HUES48 (cell line): ENCODE measurements at regions not wholly inside any gene's neighbourhood (a gene's known extent, or its start where the extent isn't known, plus 50 kb on each side); places are given as distances from the start of the nearest gene placed in this dataset.

ENCODE experiments used
- H3K27ac ChIP-seq: one replicate; pipeline ENCODE4 v1.7.0; 2013; ENCODE audit warnings: low read depth, low read length, inconsistent platforms
- H3K27me3 ChIP-seq: 2 replicates; pipeline ENCODE4 v1.6.1; 2013; ENCODE audit warnings: mild to moderate bottlenecking, low read length; ENCODE audit not compliant: control insufficient read depth, insufficient read depth
- H3K36me3 ChIP-seq: 2 replicates; pipeline ENCODE4 v1.6.1; 2013; ENCODE audit warnings: low read length; ENCODE audit not compliant: control insufficient read depth, insufficient read depth
- H3K4me1 ChIP-seq: 2 replicates; pipeline ENCODE4 v1.6.1; 2013; ENCODE audit warnings: mild to moderate bottlenecking, low read length; ENCODE audit not compliant: control insufficient read depth, insufficient read depth
- H3K4me3 ChIP-seq: 2 replicates; pipeline ENCODE4 v1.5.1; 2013; ENCODE audit warnings: mild to moderate bottlenecking, low read depth, low read length
- H3K9ac ChIP-seq: 2 replicates; pipeline ENCODE4 v1.6.1; 2013; ENCODE audit warnings: mild to moderate bottlenecking, low read depth, low read length, moderate library complexity
- H3K9me3 ChIP-seq: 2 replicates; pipeline ENCODE4 v1.6.1; 2013; ENCODE audit warnings: low read length; ENCODE audit not compliant: control insufficient read depth, insufficient read depth

DNA sequence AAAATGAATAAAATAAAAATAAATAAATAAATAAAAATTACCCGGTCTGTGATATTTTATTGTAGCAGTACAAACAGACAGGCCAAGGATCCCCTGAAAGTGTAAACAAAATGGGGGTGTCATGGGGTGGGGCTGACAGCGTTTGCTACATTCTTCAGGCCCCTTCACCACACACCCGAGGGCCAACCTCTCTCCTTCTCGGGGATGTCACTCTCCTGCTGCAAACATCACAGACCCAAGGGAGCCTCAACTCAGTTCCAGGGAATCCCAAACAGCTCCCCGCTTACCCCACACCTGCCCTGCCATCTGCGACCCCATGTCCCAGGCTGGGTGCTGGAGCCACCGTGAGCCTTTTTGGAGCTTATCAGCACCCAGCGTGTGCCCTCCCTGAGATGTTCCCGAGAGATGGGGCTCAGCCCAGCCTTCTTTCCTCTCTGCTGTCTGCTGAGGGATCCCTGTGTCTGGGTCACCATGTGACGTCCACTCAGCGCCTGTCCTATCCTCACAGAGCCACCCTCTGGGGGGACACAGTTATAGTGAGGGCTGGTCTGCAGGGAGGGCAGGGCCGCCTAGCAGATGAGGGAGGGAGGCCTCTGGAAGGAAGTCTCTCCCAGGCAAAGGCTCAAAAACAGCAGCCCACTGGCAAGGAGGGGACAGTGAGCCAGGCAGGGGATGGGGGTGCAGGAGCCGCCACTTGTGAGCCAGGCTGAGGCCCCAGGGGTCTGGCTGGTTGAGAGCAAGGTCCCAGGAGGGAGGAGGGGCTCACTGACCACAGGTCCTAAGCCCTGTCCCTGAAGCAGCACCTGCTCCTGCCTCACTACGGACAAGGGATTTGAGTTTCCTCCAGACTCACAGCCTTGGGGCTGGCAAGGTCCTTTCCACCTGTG is 1041.6 kb downstream of the BRD1 start:
- Histone ChIP-seq H3K27me3 (no peaks in the 10 kb centered on the region), H3K9me3 (peaks cover 2% of the 10 kb centered on the region; the same call in 1 of the 2 replicates), H3K36me3 (no peaks in the 10 kb centered on the region), H3K27ac (no peak overlapping the region), H3K4me3 (no peak overlapping the region), H3K4me1 (peaks cover 12% of the 10 kb centered on the region), H3K9ac (no peak overlapping the region)

DNA sequence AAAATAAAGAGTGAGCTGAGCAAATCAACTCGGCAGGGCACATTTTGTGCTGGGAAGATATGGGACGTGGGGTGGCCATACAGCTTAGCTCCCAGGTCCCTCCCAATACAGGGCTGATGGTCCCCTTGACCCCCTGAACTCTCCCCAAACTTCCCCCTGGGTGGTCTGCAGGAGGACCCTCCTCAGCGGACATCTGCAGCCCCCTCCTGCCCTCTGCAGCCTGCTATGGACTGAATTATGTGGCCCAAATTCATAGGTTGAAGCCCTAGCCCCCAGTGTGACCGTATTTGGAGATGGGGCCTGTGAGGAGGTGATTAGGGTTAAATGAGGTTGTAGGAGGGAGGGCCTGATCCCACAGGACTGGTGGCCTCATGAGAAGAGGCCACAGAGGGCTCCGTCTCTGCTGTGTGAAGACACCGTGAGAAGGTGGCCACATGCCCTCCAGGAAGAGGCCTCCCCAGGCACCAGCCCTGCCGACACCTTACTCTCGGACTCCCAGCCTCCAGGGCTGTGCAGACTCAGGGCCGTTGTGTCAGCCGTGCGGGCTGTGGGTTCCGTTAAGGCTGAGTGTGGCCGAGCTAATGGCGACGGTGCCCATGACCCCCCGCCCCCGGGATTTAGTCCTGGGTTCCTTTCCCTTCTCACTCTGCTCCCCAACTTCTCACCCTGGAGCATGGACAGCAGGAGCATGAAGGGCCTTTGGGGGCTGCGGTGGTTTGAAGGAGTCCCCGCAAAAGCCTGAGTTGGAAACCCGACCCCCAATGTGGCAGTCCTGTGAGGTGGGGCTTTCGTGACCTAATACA is 1042.8 kb downstream of the BRD1 start:
- peaks cover 12% of the 10 kb centered on the region for H3K4me1 ChIP-seq
- no peak overlapping the region for H3K4me3 ChIP-seq
- H3K9me3 ChIP-seq, result peaks cover 2% of the 10 kb centered on the region; the same call in 1 of the 2 replicates
- H3K27me3 ChIP-seq, result no peaks in the 10 kb centered on the region
- no peak overlapping the region for H3K9ac ChIP-seq
- H3K36me3 ChIP-seq, result no peaks in the 10 kb centered on the region
- no peak overlapping the region for H3K27ac ChIP-seq

GRCh38 chr22:48783821-48784266 is 1043.8 kb downstream of the BRD1 start:
- Histone ChIP-seq H3K4me1 (peaks cover 12% of the 10 kb centered on the region), H3K4me3 (no peak overlapping the region), H3K9me3 (peaks cover 2% of the 10 kb centered on the region; the same call in 1 of the 2 replicates), H3K27me3 (no peaks in the 10 kb centered on the region), H3K36me3 (no peaks in the 10 kb centered on the region), H3K9ac (no peak overlapping the region), H3K27ac (no peak overlapping the region)

- H3K4me1 ChIP-seq, result peaks cover 12% of the 10 kb centered on the region
- H3K27me3 ChIP-seq, result no peaks in the 10 kb centered on the region
- H3K4me3 ChIP-seq, result no peak overlapping the region
- H3K9me3 ChIP-seq, result peaks cover 6% of the 10 kb centered on the region; the same call in 1 of the 2 replicates
- H3K36me3 ChIP-seq, result no peaks in the 10 kb centered on the region
- H3K27ac ChIP-seq, result peak overlapping the region; percentile 55
- H3K9ac ChIP-seq, result no peak overlapping the region
These were observed 1044.7 kb downstream of the BRD1 start for GRCh38 chr22:48782811-48783511.

DNA sequence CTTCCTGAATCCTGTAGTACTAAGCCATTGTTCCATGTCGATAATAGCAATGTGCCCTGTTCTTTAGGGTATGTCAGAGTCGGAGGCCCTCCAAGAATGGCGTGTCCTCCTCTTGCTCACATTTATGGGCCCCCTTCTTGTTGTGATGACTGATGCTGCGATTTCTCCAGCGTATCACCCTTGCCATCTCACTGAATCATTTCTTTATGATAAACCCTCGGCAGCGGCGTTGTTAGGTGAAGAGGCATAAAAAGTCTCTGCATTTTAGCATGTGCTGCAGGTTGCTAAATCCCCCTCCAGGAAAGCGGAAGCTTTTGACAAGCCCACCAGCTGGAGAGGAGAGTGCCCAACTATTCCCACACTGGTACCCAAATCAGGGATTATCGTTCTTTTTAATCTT is 1045.3 kb downstream of the BRD1 start:
- Histone ChIP-seq H3K27ac (peak overlapping the region; percentile 55), H3K4me1 (peaks cover 12% of the 10 kb centered on the region), H3K4me3 (no peak overlapping the region), H3K27me3 (no peaks in the 10 kb centered on the region), H3K9me3 (peaks cover 8% of the 10 kb centered on the region), H3K36me3 (no peaks in the 10 kb centered on the region), H3K9ac (no peak overlapping the region)

- Histone ChIP-seq H3K9ac (no peak overlapping the region), H3K4me3 (no peak overlapping the region), H3K36me3 (no peaks in the 10 kb centered on the region), H3K27ac (no peak overlapping the region), H3K9me3 (peaks cover 8% of the 10 kb centered on the region), H3K27me3 (no peaks in the 10 kb centered on the region), H3K4me1 (peaks cover 12% of the 10 kb centered on the region)
These were observed 1045.8 kb downstream of the BRD1 start for GRCh38 chr22:48781868-48782267.

GRCh38 chr22:48781391-48781790 is 1046.3 kb downstream of the BRD1 start:
- Histone ChIP-seq H3K27ac (no peak overlapping the region), H3K36me3 (no peaks in the 10 kb centered on the region), H3K27me3 (no peaks in the 10 kb centered on the region), H3K4me1 (peaks cover 12% of the 10 kb centered on the region), H3K9me3 (peaks cover 9% of the 10 kb centered on the region), H3K4me3 (no peak overlapping the region), H3K9ac (no peak overlapping the region)

DNA sequence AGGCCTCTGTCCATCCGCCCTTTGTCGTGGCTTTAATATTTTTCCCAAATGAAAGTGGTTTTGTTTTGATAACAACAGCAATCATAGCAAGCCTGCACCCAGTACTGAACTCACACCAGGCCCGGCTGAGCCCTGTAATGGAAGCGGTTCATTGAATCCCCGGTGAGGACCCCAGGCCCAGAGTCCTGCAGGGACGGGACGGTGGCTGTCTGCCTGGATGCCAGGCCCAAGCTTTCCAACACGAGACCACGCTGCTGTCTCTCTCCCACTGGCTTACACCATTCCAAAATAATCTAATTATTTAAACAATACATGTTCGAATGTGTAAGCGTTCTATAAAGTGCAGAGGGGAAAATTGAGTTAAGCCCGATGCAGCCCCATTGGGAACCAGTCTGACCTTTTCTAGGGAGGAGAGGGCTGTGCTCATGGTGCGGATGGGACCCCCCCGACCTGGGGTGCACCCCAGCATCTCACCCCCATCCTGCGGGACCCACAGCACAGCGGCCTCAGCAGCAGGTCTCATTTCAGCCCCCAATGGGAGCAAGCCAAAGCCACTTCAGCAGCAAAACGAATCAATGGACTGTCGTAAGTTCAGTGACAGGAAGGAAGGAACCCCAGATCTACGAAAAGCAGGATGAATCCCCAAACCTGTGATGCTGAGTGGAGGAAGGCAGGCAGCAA is 1046.9 kb downstream of the BRD1 start:
- no peaks in the 10 kb centered on the region for H3K27me3 ChIP-seq
- no peak overlapping the region for H3K9ac ChIP-seq
- H3K27ac ChIP-seq, result no peak overlapping the region
- H3K9me3 ChIP-seq, result peaks cover 10% of the 10 kb centered on the region
- H3K4me3 ChIP-seq, result no peak overlapping the region
- H3K4me1 ChIP-seq, result peaks cover 12% of the 10 kb centered on the region
- H3K36me3 ChIP-seq, result no peaks in the 10 kb centered on the region

- H3K9me3 ChIP-seq, result peaks cover 10% of the 10 kb centered on the region
- H3K27ac ChIP-seq, result no peak overlapping the region
- no peaks in the 10 kb centered on the region for H3K36me3 ChIP-seq
- no peak overlapping the region for H3K9ac ChIP-seq
- peaks cover 12% of the 10 kb centered on the region for H3K4me1 ChIP-seq
- H3K27me3 ChIP-seq, result no peaks in the 10 kb centered on the region
- no peak overlapping the region for H3K4me3 ChIP-seq
These were observed 1047.7 kb downstream of the BRD1 start for GRCh38 chr22:48779661-48780596.
